ENCODE measurements at regions not wholly inside any gene's neighbourhood (a gene's known extent, or its start where the extent isn't known, plus 50 kb on each side); places are given as distances from the start of the nearest gene placed in this dataset.

- no peak for TF ChIP-seq ATF2 (CRISPR knock-in tag; IDR thresholded peaks at IDR 0.05)
- TF ChIP-seq FOSL2 (CRISPR knock-in tag; IDR thresholded peaks at IDR 0.05) = 0 out of 2 replicates have a peak, but pooled peaks have one; percentile 8
- TF ChIP-seq ELF3 (CRISPR knock-in tag; IDR thresholded peaks at IDR 0.05) = no peak
- no peak for TF ChIP-seq IKZF1 (IDR thresholded peaks at IDR 0.05)
- TF ChIP-seq MEIS2 (CRISPR knock-in tag; IDR thresholded peaks at IDR 0.05) = no peak
Measured at GRCh38 chr20:22472447-22473100, 111.8 kb downstream of the FOXA2 start (continued).

GRCh38 chr20:22471156-22471836 lies 113.1 kb downstream of the FOXA2 start:
- WGBS (ENCODE audit: low lambda C conversion rate) = 13% methylated on average over 9 of the region's 9 CpGs
- H3K4me3 ChIP-seq (replicated peaks in 1 of 3; ENCODE audit: insufficient read depth in 1 of 3, low read depth in 2 of 3, low read length in 3 of 3) = peak overlapping the region in 1 of 3 experiments; percentile 4; a peak in 1 of 6 replicates
- no peaks in the 10 kb centered on the region for H3K36me3 ChIP-seq (replicated peaks in 1 of 2; ENCODE audit: control insufficient read depth in 1 of 2, insufficient read depth in 2 of 2, low read length in 2 of 2)
- H3K4me1 ChIP-seq (ENCODE audit: insufficient read depth, low read length) = peaks cover 56% of the 10 kb centered on the region
- in situ Hi-C loops (cut with HindIII; ENCODE audit: extremely low pct_ligation_motif_present, low pct_unique_long_range_greater_than_20kb) (no loop called here), intact Hi-C loops (cut with micrococcal nuclease; ENCODE audit: unreplicated experiment) (loop anchor here (2.0 to 5.0 kb wide), 3 partner anchors 42 to 211 kb away; no protein-coding TSS in a partner anchor)
- no TSS peak for BruUV-seq (replicated peaks)
- H3K9me3 ChIP-seq (ENCODE audit: low read length) = no peaks in the 10 kb centered on the region
- POLR2A ChIA-PET = interaction anchor here (1.0 to 1.4 kb wide), 7 partner anchors 10 to 113 kb away, joined by 3 to 16 read pairs (median 9); partner anchors contain the start of gene FOXA2
- peak; percentile 44 for ATAC-seq
- no peak for FAIRE-seq
- peak; percentile 72 for DNase-seq (ENCODE audit: low spot score)
- H3K27ac ChIP-seq (ENCODE audit: extremely low read length, insufficient read depth, low read length) = peak overlapping the region; percentile 2
- peaks cover 7 to 17% of the 10 kb centered on the region in 2 experiments; a peak in 3 of 5 replicates for H3K27me3 ChIP-seq (ENCODE audit: control insufficient read depth in 1 of 2, insufficient read depth in 2 of 2, low read length in 2 of 2)
- no peaks in the 10 kb centered on the region for H3K79me2 ChIP-seq (ENCODE audit: insufficient read depth, low read length)
- CTCF ChIA-PET (ENCODE audit: low intra/inter-chr PET ratio, low total read pairs) = no interaction called here
- no peak overlapping the region for H2AFZ ChIP-seq (ENCODE audit: low read length)
- no peaks in the 10 kb centered on the region for H4K20me1 ChIP-seq (ENCODE audit: insufficient read depth, low read length)
- H3K9ac ChIP-seq (ENCODE audit: insufficient read depth, low read depth, low read length) = no peak overlapping the region
- peak overlapping the region; percentile 52 for H3K4me2 ChIP-seq (ENCODE audit: low read depth, low read length)
- TF ChIP-seq, protein P1, sequence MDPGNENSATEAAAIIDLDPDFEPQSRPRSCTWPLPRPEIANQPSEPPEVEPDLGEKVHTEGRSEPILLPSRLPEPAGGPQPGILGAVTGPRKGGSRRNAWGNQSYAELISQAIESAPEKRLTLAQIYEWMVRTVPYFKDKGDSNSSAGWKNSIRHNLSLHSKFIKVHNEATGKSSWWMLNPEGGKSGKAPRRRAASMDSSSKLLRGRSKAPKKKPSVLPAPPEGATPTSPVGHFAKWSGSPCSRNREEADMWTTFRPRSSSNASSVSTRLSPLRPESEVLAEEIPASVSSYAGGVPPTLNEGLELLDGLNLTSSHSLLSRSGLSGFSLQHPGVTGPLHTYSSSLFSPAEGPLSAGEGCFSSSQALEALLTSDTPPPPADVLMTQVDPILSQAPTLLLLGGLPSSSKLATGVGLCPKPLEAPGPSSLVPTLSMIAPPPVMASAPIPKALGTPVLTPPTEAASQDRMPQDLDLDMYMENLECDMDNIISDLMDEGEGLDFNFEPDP (CRISPR knock-in tag; conservative IDR thresholded peaks at IDR 0.05) = 0 out of 2 replicates have a peak, but pooled peaks have one; percentile 63
- TF ChIP-seq ZNF124 (CRISPR knock-in tag; IDR thresholded peaks at IDR 0.05) (no peak), PBX3 (CRISPR knock-in tag; IDR thresholded peaks at IDR 0.05; ENCODE audit: borderline replicate concordance) (no peak), ZNF382 (CRISPR knock-in tag; IDR thresholded peaks at IDR 0.05; ENCODE audit: borderline replicate concordance) (no peak), ZFP1 (CRISPR knock-in tag; IDR thresholded peaks at IDR 0.05) (no peak), ZBTB7B (CRISPR knock-in tag; IDR thresholded peaks at IDR 0.05) (0 out of 2 replicates have a peak, but pooled peaks have one; percentile 53), MEIS1 (CRISPR knock-in tag; IDR thresholded peaks at IDR 0.05; ENCODE audit: borderline replicate concordance) (no peak), FOXA1 (IDR thresholded peaks at IDR 0.05) (no peak), FOXA1 (CRISPR knock-in tag; IDR thresholded peaks at IDR 0.05) (peak; percentile 90)

Data from HepG2 (cell line).